ENCODE measurements at regions not wholly inside any gene's neighbourhood (a gene's known extent, or its start where the extent isn't known, plus 50 kb on each side); places are given as distances from the start of the nearest gene placed in this dataset.

DNA sequence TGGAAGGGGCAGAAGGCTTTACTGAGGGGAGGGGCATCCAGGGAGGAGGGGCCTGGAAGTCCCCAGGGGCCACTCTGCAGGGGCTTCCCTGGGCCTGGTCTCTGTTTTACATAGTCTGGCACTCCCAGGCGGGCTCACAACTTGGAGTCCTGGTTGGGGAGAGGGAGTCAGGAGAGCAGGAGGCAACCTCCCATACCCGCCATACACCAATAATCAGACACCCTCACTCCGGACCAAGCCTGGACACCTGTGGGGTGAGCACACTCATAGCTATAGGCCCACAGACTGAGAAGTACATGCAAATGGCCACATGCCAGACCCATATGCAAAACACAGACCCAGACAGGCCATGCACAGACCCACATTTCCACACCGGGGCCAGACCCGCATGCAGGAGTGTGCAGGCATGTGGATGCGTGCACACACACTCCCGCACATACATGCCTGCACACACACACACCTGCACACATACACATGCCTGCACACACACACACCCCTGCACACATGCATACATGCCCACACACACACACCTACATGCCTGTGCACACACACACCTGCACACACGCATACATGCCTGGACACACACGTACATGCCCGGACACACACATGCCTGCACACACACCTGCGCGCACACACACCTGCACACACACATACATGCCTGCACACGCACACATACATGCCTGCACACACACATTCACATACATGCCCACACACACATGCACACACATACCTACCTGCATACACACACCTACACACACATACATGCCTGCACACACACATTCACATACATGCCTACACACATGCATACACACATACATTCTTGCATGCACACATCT is 89.5 kb upstream of the RUNX3 start:
- H3K9me3 Mint-ChIP-seq: no peaks in the 10 kb centered on the region
- H3K27ac Mint-ChIP-seq: peak overlapping the region in 3 of 7 donors; percentile 13 to 39 (median 37)
- no peak overlapping the region for H3K4me3 ChIP-seq (replicated peaks in 1 of 3; ENCODE audit: low read depth in 2 of 3, low read length in 3 of 3)
- no peaks in the 10 kb centered on the region for H3K9me3 ChIP-seq (replicated peaks in 1 of 2; ENCODE audit: control insufficient read depth in 1 of 2, insufficient read depth in 1 of 2, low read length in 2 of 2)
- peaks cover 47 to 53% of the 10 kb centered on the region in 2 donors for H3K4me1 ChIP-seq (ENCODE audit: control insufficient read depth in 1 of 2, insufficient read depth in 2 of 2, low read length in 2 of 2)
- no peak overlapping the region for H3K27ac ChIP-seq (ENCODE audit: low read depth in 1 of 2, low read length in 2 of 2)
- no peak overlapping the region for H2AFZ ChIP-seq (ENCODE audit: insufficient read depth, low read depth, low read length, poor library complexity, severe bottlenecking)
- H3K36me3 ChIP-seq (replicated peaks in 1 of 2; ENCODE audit: control insufficient read depth in 1 of 2, insufficient read depth in 2 of 2, low read length in 2 of 2): no peaks in the 10 kb centered on the region
- no peak overlapping the region for H3K4me3 Mint-ChIP-seq
- peaks cover 0 to 3% of the 10 kb centered on the region in 2 donors for H3K27me3 ChIP-seq (ENCODE audit: control insufficient read depth in 2 of 2, insufficient read depth in 2 of 2, low read length in 2 of 2)
- H3K4me1 Mint-ChIP-seq: peaks cover 63% of the 10 kb centered on the region
- H3K27me3 Mint-ChIP-seq (ENCODE audit: low read depth in 3 of 3): peaks cover 10 to 20% (median 10%) of the 10 kb centered on the region in 3 donors
- H3K79me2 ChIP-seq (ENCODE audit: insufficient read depth, low read length): no peaks in the 10 kb centered on the region
- 89% methylated on average over 11 of the region's 13 CpGs for WGBS (ENCODE audit: insufficient coverage)
- TF ChIP-seq, protein P1, sequence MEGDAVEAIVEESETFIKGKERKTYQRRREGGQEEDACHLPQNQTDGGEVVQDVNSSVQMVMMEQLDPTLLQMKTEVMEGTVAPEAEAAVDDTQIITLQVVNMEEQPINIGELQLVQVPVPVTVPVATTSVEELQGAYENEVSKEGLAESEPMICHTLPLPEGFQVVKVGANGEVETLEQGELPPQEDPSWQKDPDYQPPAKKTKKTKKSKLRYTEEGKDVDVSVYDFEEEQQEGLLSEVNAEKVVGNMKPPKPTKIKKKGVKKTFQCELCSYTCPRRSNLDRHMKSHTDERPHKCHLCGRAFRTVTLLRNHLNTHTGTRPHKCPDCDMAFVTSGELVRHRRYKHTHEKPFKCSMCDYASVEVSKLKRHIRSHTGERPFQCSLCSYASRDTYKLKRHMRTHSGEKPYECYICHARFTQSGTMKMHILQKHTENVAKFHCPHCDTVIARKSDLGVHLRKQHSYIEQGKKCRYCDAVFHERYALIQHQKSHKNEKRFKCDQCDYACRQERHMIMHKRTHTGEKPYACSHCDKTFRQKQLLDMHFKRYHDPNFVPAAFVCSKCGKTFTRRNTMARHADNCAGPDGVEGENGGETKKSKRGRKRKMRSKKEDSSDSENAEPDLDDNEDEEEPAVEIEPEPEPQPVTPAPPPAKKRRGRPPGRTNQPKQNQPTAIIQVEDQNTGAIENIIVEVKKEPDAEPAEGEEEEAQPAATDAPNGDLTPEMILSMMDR (IDR thresholded peaks at IDR 0.05): no peak
- intact Hi-C loops (cut with micrococcal nuclease): loop anchor here in 1 of 2 donors (5.0 kb wide), 1 partner anchor 52 kb away; no protein-coding TSS in a partner anchor
- no peak overlapping the region for H3K4me2 ChIP-seq (replicated peaks; ENCODE audit: extremely low read depth, low read length, poor library complexity, severe bottlenecking)
- peaks cover 3 to 8% of the 10 kb centered on the region in 2 donors for H3K36me3 Mint-ChIP-seq
- no peak for DNase-seq
- H3K9ac ChIP-seq (ENCODE audit: insufficient read depth, low read length, poor library complexity, severe bottlenecking): no peak overlapping the region
- no peaks in the 10 kb centered on the region for H4K20me1 ChIP-seq (ENCODE audit: insufficient read depth, low read length)

GRCh38 chr1:25018943-25019336 is 88.9 kb upstream of the RUNX3 start:
- H4K20me1 ChIP-seq (ENCODE audit: insufficient read depth, low read length): no peaks in the 10 kb centered on the region
- Mint-ChIP-seq H3K9me3 (no peaks in the 10 kb centered on the region), H3K27me3 (ENCODE audit: low read depth in 3 of 3) (peaks cover 4 to 17% (median 8%) of the 10 kb centered on the region in 3 donors), H3K4me1 (peaks cover 58% of the 10 kb centered on the region), H3K4me3 (no peak overlapping the region), H3K36me3 (peaks cover 3% of the 10 kb centered on the region in 2 donors), H3K27ac (peak overlapping the region in 1 of 7 donors; percentile 32)
- H2AFZ ChIP-seq (ENCODE audit: insufficient read depth, low read depth, low read length, poor library complexity, severe bottlenecking): no peak overlapping the region
- H3K4me1 ChIP-seq (ENCODE audit: control insufficient read depth in 1 of 2, insufficient read depth in 2 of 2, low read length in 2 of 2): peaks cover 42 to 46% of the 10 kb centered on the region in 2 donors
- TF ChIP-seq, protein P1 (IDR thresholded peaks at IDR 0.05): no peak
- no peaks in the 10 kb centered on the region for H3K79me2 ChIP-seq (ENCODE audit: insufficient read depth, low read length)
- no peaks in the 10 kb centered on the region for H3K36me3 ChIP-seq (replicated peaks in 1 of 2; ENCODE audit: control insufficient read depth in 1 of 2, insufficient read depth in 2 of 2, low read length in 2 of 2)
- H3K9ac ChIP-seq (ENCODE audit: insufficient read depth, low read length, poor library complexity, severe bottlenecking): no peak overlapping the region
- no peak overlapping the region for H3K27ac ChIP-seq (ENCODE audit: low read depth in 1 of 2, low read length in 2 of 2)
- H3K27me3 ChIP-seq (ENCODE audit: control insufficient read depth in 2 of 2, insufficient read depth in 2 of 2, low read length in 2 of 2): no peaks in the 10 kb centered on the region
- DNase-seq: no peak
- intact Hi-C loops (cut with micrococcal nuclease): no loop called here
- H3K9me3 ChIP-seq (replicated peaks in 1 of 2; ENCODE audit: control insufficient read depth in 1 of 2, insufficient read depth in 1 of 2, low read length in 2 of 2): no peaks in the 10 kb centered on the region
- H3K4me3 ChIP-seq (replicated peaks in 1 of 3; ENCODE audit: low read depth in 2 of 3, low read length in 3 of 3): no peak overlapping the region
- no peak overlapping the region for H3K4me2 ChIP-seq (replicated peaks; ENCODE audit: extremely low read depth, low read length, poor library complexity, severe bottlenecking)
- 55% methylated on average over 5 of the region's 5 CpGs for WGBS (ENCODE audit: insufficient coverage)
